Stromal cell of bone marrow (primary cell): ENCODE measurements at regions not wholly inside any gene's neighbourhood (a gene's known extent, or its start where the extent isn't known, plus 50 kb on each side); places are given as distances from the start of the nearest gene placed in this dataset.

Experiments used
- DNase-seq: peaks from one replicate; pipeline ENCODE4 v3.0.0-alpha.2; 2012; ENCODE audit warnings: low read depth

GRCh38 chr1:34270181-34270580 lies 93.5 kb downstream of the C1orf94 start:
- no peak for DNase-seq

GRCh38 chr1:34272152-34272551 lies 95.4 kb downstream of the C1orf94 start:
- DNase-seq = no peak

DNA sequence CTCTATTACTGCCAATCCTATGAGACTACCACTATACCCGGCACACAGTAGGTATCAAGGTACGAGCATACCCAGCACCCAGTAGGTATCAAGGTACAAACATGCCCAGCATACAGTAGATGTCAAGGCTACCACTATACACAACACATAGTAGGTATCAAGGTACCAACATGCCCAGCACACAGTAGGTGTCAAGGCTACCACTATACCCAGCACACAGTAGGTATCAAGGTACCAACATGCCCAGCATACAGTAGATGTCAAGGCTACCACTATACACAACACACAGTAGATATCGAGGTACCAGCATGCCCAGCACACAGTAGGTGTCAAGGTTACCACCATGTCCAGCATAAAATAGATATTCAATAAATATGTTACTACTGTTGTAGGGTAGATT lies 98.4 kb downstream of the C1orf94 start:
- no peak for DNase-seq

- DNase-seq = no peak
Measured at GRCh38 chr1:34276606-34277005, 99.9 kb downstream of the C1orf94 start.

DNA sequence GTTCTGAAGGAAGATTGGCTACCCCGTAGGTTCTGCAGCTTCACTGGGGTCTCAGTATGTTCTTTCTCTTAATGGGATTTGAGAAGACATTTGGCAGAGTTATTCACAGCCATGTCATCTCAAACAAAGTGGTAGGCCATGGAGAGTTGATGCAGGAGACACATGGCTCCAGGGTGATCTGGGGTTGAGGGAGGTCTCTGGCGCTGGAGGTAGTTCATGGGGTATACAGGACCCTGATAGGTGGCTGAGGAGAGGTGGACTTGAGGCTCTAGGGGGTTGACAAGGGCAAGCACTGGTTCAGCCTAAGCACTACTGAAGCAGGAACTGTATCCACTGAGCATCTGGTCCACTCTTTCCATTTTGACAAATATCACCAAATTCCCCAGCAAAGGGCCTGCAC lies 100.4 kb downstream of the C1orf94 start:
- DNase-seq = no peak

- DNase-seq = no peak
Measured at GRCh38 chr1:34278211-34278610, 101.5 kb downstream of the C1orf94 start.

- DNase-seq = no peak
Measured at GRCh38 chr1:34279971-34280370, 103.3 kb downstream of the C1orf94 start.

DNA sequence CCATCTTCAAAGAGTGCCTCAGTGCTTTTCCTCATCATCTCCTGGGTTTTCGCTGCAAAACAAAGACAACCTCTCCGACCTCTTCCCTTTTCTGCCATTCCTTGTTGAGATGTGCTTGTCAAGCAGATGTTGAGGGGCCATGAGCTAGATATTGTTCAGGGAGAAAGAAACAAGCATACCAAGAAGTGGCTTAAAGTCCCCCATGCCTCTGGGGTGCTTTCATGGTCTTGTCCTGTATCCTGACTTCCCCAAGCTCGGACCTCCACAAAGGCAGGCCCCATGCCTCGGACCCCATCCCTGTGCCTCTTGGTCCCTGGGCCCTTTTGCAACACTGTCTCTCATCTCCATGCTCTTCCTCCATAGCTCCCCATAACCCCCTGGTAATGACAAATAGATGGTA lies 103.8 kb downstream of the C1orf94 start:
- DNase-seq = no peak

DNA sequence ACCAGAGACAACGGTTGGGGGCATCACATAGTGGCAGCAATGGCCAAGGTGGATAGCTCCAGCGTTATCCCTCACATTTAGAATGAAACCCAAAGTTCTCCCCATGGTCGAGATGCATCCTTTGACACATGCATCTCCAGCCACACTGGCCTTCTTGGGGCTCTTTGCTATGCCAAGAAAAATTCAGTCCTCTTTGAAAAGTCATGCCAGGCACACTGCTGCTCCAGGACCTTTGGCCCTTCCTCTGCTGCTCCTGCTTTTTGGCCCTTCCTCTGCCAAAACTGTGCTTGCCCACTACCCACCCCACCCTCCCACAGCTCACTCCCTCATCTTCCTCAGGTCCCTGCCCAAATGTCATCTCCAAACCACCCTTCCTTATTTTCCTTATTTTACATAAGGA lies 106.4 kb downstream of the C1orf94 start:
- DNase-seq = no peak

DNA sequence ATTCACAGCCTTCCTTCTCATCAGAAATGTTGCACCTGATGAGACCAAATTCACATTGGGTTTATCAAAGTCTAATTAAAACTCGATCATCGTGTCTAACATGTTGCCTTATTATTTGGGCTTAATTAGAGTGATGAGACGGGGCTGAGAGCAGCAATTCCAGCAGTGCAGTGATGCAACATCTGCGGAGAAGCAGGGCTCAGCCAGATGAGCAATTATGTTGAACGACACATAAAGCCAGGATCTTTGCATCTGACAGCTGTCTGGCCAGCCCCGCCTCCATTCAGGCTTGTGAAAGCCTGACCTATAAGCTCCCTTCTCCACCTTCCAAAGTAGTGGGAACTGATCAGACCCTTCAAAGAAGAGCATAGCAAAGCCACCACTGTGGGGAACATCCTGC lies 109.8 kb downstream of the C1orf94 start:
- DNase-seq = no peak

DNA sequence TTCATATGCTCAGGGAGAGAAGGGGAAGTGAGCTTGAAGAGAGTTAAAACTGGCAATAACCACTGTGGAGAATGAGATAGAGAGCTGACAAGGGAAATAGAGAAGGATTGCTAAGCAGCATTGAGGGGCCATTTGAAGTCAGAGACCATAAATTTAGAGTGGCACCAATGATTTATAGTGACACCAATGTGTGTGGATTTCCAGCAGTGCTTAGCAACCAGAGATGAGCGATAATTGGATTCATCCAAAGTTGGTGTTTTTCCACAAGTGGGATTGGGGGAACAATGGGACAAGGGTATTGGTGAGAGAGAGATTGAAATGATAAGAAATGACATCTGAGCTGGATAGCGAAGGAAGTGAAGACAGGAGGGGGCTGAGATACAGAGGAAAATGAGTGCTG lies 114.1 kb downstream of the C1orf94 start:
- no peak for DNase-seq

- DNase-seq = no peak
Measured at GRCh38 chr1:34292472-34292871, 115.8 kb downstream of the C1orf94 start.

GRCh38 chr1:34296059-34296458 lies 119.4 kb downstream of the C1orf94 start:
- DNase-seq = no peak

GRCh38 chr1:34302798-34303197 lies 126.1 kb downstream of the C1orf94 start:
- DNase-seq = no peak

GRCh38 chr1:34303218-34303617 lies 126.5 kb downstream of the C1orf94 start:
- DNase-seq = no peak

GRCh38 chr1:34306568-34306967 lies 129.9 kb downstream of the C1orf94 start:
- no peak for DNase-seq

GRCh38 chr1:34312359-34312758 lies 135.7 kb downstream of the C1orf94 start:
- no peak for DNase-seq

DNA sequence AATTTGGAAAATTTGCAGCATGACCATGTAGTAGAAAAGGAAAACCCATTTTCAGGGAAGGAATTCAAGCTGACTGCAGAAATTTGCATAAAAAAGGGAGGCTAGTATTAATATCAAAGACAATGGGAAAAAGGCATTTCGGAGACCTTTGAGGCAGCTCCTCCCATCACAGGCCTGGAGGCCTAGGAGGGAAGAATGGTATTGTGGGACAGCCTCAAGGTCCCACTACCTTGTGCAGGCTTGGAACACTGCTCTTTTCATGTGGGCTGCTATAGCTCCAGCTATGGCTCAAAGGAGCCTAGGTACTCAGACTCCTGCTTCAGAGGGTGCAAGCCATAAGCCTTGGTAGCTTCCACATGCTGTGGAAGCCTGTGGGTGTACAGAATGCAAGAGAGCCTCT lies 139.3 kb downstream of the C1orf94 start:
- DNase-seq = no peak

GRCh38 chr1:34316773-34317172 lies 140.1 kb downstream of the C1orf94 start:
- no peak for DNase-seq

GRCh38 chr1:34319218-34319617 lies 142.5 kb downstream of the C1orf94 start:
- no peak for DNase-seq

DNA sequence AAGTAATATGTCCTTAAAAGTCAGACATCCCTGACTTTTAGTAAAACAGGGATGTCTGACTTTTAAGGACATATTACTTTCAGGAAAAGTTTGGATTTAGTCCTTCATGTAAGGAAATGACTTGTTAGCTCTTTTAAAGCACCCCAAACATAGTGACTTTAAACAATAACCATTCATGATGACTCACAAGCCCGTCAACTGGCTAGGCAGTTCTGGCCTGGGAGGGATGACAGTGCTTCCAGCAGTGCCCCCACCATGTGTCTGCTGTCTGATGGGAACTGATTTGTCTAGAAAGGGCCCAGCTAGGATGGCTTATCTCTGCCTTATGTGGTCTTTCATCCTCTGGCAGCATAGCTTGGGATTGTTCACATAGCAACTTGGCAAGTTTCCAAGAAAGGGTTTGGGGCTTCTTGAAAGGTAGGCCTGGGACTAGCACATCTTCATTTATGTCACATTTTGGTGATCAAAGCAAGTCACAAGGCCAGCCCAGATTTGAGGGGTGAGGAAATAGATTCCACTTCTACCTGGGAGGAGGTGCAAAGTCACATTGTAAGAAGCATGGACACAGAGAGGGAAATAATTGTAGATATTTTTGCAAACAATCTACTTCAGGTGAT lies 143.5 kb downstream of the C1orf94 start:
- peak; percentile 3 for DNase-seq

GRCh38 chr1:34322969-34323368 lies 146.3 kb downstream of the C1orf94 start:
- DNase-seq = no peak

DNA sequence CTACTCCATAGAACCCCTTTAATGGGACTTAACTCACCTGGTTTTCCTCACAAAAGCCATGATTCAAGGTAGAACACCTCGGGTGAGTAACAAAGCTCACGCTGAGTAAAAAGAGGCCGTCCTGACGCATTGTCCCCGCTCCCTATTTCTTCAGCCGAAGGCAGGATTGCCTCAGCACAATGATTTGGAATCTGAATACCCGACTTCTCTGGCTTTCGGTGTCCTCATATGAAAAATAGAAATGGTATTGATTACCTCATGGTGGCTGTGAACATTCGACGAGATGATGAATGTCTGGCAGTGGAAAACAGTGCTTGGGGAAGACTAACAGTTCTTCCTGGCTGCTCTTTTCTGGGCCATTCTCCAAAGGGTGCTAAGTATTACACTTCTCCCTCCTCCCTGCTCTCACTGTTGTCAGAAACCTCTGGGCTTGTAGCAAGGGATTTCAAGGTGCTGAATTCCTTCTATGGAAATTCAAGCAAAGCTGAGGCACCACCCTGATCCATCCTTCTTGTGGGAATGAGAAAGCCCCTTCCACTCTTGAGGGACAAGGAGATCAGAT lies 148.3 kb downstream of the C1orf94 start:
- DNase-seq = no peak

DNA sequence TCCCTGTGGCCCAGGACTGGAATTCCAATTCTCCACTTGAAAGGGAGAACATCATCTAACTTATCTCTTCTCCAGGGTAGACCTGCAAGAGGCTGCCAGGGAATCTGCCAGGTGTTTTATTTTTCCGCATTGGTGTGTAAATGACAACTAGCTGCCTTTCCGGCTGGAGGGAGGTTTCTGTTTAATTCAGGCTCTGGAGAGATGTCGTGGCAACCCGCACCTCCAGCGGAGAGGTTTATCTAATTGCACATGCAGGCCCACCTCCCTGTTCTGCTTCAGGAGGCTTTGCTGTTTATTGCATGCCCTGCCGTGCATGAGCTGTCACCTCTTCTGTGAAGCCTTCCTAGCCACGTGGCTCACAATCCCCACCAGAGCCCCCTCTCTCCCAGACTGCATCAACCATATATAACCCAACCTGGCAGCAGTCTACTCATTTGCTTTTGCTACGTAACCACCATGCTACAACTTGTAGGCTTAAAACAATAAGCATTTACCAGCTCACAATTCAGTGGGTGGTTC lies 151.6 kb downstream of the C1orf94 start:
- no peak for DNase-seq
